Prostate gland (tissue), 2 donors: ENCODE measurements at regions not wholly inside any gene's neighbourhood (a gene's known extent, or its start where the extent isn't known, plus 50 kb on each side); places are given as distances from the start of the nearest gene placed in this dataset.

Experiments used
- DNase-seq: peaks from one replicate; pipeline ENCODE4 v3.0.0-alpha.2; 2019; ENCODE audit warnings: low spot score
- H3K27ac ChIP-seq, 2 donors: fragments of 200-600 bp; sonication (generic); 2 replicates each; pipeline ENCODE4 v1.5.1; 2017 to 2019
- H3K27me3 ChIP-seq: fragments of 200-600 bp; sonication (generic); replicated peaks from 2 replicates; pipeline ENCODE4 v1.5.1; 2019; ENCODE audit not compliant: insufficient read depth
- H3K36me3 ChIP-seq, 2 donors: fragments of 200-600 bp; sonication (generic); 1 replicate in 1 of 2; 2 replicates in 1 of 2; pipeline versions ENCODE4 v1.5.1 to v1.8.1; 2017 to 2019
- H3K4me1 ChIP-seq: fragments of 200-600 bp; sonication (generic); replicated peaks from 2 replicates; pipeline ENCODE4 v1.5.1; 2019
- H3K4me3 ChIP-seq, 2 donors: fragments of 200-600 bp; sonication (generic); 2 replicates each; pipeline ENCODE4 v1.5.1; 2017 to 2019
- H3K9me3 ChIP-seq: fragments of 200-600 bp; sonication (generic); 2 replicates; pipeline ENCODE4 v1.5.1; 2017
- POLR2A ChIP-seq: fragments of 450-650 bp; IDR thresholded peaks from one replicate; pipeline ENCODE4 v1.6.1; 2016; ENCODE audit warnings: antibody characterized with exemption, mild to moderate bottlenecking
- POLR2AphosphoS5 ChIP-seq: sonication (generic); formaldehyde crosslinking; IDR thresholded peaks from one replicate; pipeline ENCODE4 v1.6.1; 2017; ENCODE audit warnings: antibody characterized with exemption
- WGBS: methylation state at CpG from one replicate; pipeline ENCODE4 v1.1.5; 2018; 5-methylcytosine and 5-hydroxymethylcytosine counted together
- intact Hi-C: fragments of 100-400 bp; cut with DNase I; formaldehyde crosslinking; loops from one replicate; pipeline ENCODE4 v1.14.2; 2022
- TF ChIP-seq, protein P1 (sequence below), 4 experiments: fragments of 200-600 bp in 2 of 4; fragments of 450-650 bp in 2 of 4; sonication (generic) in 2 of 4; IDR thresholded peaks; 1 replicate in 3 of 4; 2 replicates in 1 of 4; pipeline ENCODE4 v1.5.1; 2016 to 2019; ENCODE audit warnings: antibody characterized with exemption in 4 of 4, mild to moderate bottlenecking in 2 of 4, moderate library complexity in 2 of 4

DNA sequence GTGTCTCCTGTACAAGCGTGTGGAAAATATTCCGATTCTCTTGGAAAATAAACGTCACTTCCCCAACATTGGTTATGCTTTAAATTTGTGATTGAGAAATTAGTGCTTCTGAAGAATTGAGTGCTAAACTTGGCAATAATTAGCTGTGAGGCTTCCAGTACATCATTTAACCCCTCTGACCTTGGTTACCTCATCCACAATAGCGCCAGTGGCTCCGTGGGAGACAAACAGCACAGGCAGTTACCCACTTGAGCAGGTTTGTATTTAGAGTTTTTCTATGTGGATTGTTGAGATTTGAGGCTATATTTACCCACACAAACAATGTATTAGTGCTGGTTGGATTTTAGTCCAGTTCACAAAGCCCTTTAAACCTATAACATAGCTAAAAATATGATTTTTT lies 476.5 kb downstream of the NKX6-1 start:
- no peak for DNase-seq
- Histone ChIP-seq H3K9me3 (no peaks in the 10 kb centered on the region), H3K36me3 (no peaks in the 10 kb centered on the region), H3K27ac (no peak overlapping the region), H3K27me3 (no peaks in the 10 kb centered on the region), H3K4me3 (no peak overlapping the region), H3K4me1 (no peaks in the 10 kb centered on the region)
- intact Hi-C loops: no loop called here
- TF ChIP-seq, protein P1, sequence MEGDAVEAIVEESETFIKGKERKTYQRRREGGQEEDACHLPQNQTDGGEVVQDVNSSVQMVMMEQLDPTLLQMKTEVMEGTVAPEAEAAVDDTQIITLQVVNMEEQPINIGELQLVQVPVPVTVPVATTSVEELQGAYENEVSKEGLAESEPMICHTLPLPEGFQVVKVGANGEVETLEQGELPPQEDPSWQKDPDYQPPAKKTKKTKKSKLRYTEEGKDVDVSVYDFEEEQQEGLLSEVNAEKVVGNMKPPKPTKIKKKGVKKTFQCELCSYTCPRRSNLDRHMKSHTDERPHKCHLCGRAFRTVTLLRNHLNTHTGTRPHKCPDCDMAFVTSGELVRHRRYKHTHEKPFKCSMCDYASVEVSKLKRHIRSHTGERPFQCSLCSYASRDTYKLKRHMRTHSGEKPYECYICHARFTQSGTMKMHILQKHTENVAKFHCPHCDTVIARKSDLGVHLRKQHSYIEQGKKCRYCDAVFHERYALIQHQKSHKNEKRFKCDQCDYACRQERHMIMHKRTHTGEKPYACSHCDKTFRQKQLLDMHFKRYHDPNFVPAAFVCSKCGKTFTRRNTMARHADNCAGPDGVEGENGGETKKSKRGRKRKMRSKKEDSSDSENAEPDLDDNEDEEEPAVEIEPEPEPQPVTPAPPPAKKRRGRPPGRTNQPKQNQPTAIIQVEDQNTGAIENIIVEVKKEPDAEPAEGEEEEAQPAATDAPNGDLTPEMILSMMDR (IDR thresholded peaks at IDR 0.05): no peak
- no peak for TF ChIP-seq POLR2AphosphoS5
- TF ChIP-seq POLR2A: no peak
- WGBS: 81% methylated on average over 5 of the region's 5 CpGs

DNA sequence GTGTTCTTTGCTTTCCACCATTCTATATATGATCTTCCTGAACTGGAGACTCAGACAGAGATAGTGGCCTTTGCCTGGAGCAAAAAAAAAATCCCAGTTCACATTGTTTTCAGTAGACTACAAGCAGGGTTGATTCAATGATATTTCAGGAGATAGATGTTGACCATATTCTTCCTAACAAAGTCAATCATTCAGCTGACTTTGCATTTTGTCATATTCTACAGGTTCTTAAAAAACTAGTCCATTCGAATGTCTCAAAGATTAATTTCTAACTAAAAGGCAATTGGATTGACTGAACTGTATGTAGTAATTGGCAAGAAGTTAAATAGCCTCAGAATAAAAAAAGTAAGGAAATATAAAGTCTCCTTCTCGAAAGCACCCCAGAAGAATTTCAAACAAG lies 479.5 kb downstream of the NKX6-1 start:
- no peak for TF ChIP-seq POLR2AphosphoS5
- H3K36me3 ChIP-seq: no peaks in the 10 kb centered on the region
- H3K27me3 ChIP-seq: no peaks in the 10 kb centered on the region
- 87% methylated on average over 2 of the region's 2 CpGs for WGBS
- H3K27ac ChIP-seq: no peak overlapping the region
- H3K9me3 ChIP-seq: no peaks in the 10 kb centered on the region
- no peak overlapping the region for H3K4me3 ChIP-seq
- no peak for DNase-seq
- no peaks in the 10 kb centered on the region for H3K4me1 ChIP-seq
- intact Hi-C loops: loop anchor here (2.0 kb wide), 1 partner anchor 53 kb away; no protein-coding TSS in a partner anchor

DNA sequence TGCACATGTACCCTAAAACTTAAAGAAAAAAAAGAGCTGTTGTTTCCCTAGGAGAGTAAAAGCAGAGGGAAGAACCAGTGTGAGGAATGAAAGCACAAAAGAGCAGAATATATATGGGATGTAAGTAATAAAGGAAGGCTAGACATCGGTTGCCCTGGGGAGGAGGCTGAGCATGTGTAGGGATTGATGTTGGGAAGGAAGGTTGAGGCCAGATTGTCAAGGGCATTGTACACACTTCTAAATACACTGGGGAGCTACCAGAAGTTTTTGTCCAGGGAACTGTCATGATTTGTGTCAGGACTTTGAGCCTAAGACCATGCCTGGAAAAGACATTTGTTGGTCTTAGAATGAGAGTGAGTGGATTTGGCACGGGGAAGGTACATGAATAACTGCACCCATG lies 467.1 kb downstream of the GPAT3 start:
- WGBS: 93% methylated on average over 2 of the region's 2 CpGs
- Histone ChIP-seq H3K27ac (no peak overlapping the region), H3K36me3 (no peaks in the 10 kb centered on the region), H3K4me1 (no peaks in the 10 kb centered on the region), H3K27me3 (no peaks in the 10 kb centered on the region), H3K4me3 (no peak overlapping the region), H3K9me3 (no peaks in the 10 kb centered on the region)
- no peak for DNase-seq
- intact Hi-C loops: no loop called here
- no peak for TF ChIP-seq POLR2AphosphoS5
- TF ChIP-seq, protein P1 (IDR thresholded peaks at IDR 0.05): no peak
- no peak for TF ChIP-seq POLR2A

DNA sequence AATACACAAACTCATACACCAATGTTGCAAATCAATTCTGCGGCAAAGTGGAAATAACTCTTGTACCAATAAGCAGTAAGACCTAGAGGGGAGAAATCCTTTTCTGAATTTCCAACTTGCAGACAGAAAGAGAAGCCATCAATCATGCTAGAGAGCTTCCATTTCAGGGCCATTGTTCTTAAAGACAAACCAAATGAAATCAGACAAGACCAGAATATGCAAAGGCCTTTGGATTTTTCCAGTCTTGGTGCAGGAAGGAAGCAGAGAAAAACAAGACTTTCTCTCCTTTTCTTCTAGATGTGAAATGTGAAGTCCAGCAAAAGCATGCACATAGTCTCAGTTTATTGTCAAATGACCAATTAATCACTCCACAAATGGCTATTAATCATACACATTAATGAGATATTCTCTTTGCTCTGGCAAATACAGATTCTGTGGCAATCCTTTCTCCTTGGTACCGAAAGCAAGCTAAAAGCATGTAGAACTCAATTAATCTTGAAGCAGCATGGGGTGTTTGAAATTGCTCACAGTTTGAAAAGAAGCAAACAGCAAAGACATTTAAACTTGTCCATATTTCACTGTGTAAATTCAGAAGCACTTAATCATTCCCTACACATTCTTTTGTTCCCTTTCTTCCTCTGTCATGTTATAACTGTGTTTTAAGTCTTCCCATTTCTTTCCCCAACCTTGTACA lies 466.1 kb downstream of the GPAT3 start:
- no peak for DNase-seq
- H3K27ac ChIP-seq: no peak overlapping the region
- no peaks in the 10 kb centered on the region for H3K9me3 ChIP-seq
- no peaks in the 10 kb centered on the region for H3K36me3 ChIP-seq
- no peaks in the 10 kb centered on the region for H3K27me3 ChIP-seq
- WGBS: 72% methylated on average over 2 of the region's 2 CpGs
- H3K4me1 ChIP-seq: no peaks in the 10 kb centered on the region
- TF ChIP-seq, protein P1 (IDR thresholded peaks at IDR 0.05): no peak
- TF ChIP-seq POLR2A (no peak), POLR2AphosphoS5 (no peak)
- no peak overlapping the region for H3K4me3 ChIP-seq
- intact Hi-C loops: no loop called here

DNA sequence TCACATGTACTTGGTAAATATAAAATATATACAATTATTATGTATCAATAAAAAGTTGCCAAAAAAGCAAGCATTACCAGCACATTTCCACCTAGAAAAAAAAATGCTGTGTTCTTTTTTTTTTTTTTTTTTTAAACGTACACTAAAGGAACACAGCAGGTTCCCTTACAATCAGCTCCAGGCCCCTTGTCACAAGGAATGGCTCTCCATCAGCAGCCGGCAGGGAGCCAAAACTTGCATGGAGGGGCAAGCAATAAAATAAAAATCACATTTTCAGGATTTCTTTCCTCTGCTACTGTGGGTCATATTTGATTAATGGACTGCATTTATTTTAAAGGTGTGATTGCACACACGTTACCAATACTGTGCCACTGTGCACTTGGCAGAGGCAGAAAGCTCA lies 460.3 kb downstream of the GPAT3 start:
- no peak overlapping the region for H3K4me3 ChIP-seq
- no peak for TF ChIP-seq POLR2AphosphoS5
- TF ChIP-seq, protein P1 (IDR thresholded peaks at IDR 0.05): no peak
- no peak for TF ChIP-seq POLR2A
- intact Hi-C loops: no loop called here
- no peaks in the 10 kb centered on the region for H3K9me3 ChIP-seq
- DNase-seq: no peak
- WGBS: 38% methylated on average over 3 of the region's 3 CpGs
- H3K36me3 ChIP-seq: no peaks in the 10 kb centered on the region
- no peaks in the 10 kb centered on the region for H3K4me1 ChIP-seq
- H3K27ac ChIP-seq: no peak overlapping the region
- no peaks in the 10 kb centered on the region for H3K27me3 ChIP-seq
